Stomach (tissue), 8 donors: ENCODE measurements at regions not wholly inside any gene's neighbourhood (a gene's known extent, or its start where the extent isn't known, plus 50 kb on each side); places are given as distances from the start of the nearest gene placed in this dataset.

Source experiments
- DNase-seq, 2 donors: peaks; one replicate each; pipeline versions ENCODE4 v3.0.0 to v3.0.0-alpha.2; 2013 to 2019
- H3K27ac ChIP-seq, 5 donors: fragments of 200-600 bp in 4 of 5; sonication (generic) in 4 of 5; one replicate each; pipeline ENCODE4 v1.5.1; 2013 to 2019; ENCODE audit warnings: mild to moderate bottlenecking in 1 of 5, moderate library complexity in 1 of 5
- H3K27me3 ChIP-seq, 3 donors: fragments of 200-600 bp; sonication (generic); one replicate each; pipeline ENCODE4 v1.5.1; 2017 to 2019; ENCODE audit warnings: mixed run types in 1 of 3
- H3K36me3 ChIP-seq, 4 donors: fragments of 200-600 bp; sonication (generic); 1 replicate in 3 of 4; 2 replicates in 1 of 4; pipeline ENCODE4 v1.5.1; 2016 to 2019
- H3K4me1 ChIP-seq, 4 donors: fragments of 200-600 bp; sonication (generic); one replicate each; pipeline ENCODE4 v1.5.1; 2016 to 2019
- H3K4me3 ChIP-seq, 4 donors: fragments of 200-600 bp; sonication (generic) in 3 of 4; one replicate each; pipeline ENCODE4 v1.5.1; 2016 to 2019; ENCODE audit warnings: mild to moderate bottlenecking in 1 of 4
- H3K9me3 ChIP-seq, 4 donors: fragments of 200-600 bp; sonication (generic); one replicate each; pipeline ENCODE4 v1.5.1; 2016 to 2019
- CTCF ChIP-seq, 7 experiments: fragments of 450-650 bp in 4 of 7; fragments of 200-600 bp in 3 of 7; sonication (generic) in 3 of 7; IDR thresholded peaks; one replicate each; pipeline ENCODE4 v1.5.1; 2016 to 2019; ENCODE audit warnings: antibody characterized with exemption in 7 of 7, control low read depth in 2 of 7, mild to moderate bottlenecking in 1 of 7
- EP300 ChIP-seq: sonication (generic); formaldehyde crosslinking; IDR thresholded peaks from one replicate; pipeline ENCODE4 v1.6.1; 2017; ENCODE audit warnings: antibody characterized with exemption
- POLR2A ChIP-seq, 4 donors: fragments of 450-650 bp; IDR thresholded peaks; one replicate each; pipeline ENCODE4 v1.6.1; 2016; ENCODE audit warnings: antibody characterized with exemption in 4 of 4, control low read depth in 2 of 4, mild to moderate bottlenecking in 1 of 4, moderate library complexity in 1 of 4
- POLR2AphosphoS5 ChIP-seq, 3 donors: sonication (generic); formaldehyde crosslinking; IDR thresholded peaks; one replicate each; pipeline ENCODE4 v1.6.1; 2016; ENCODE audit warnings: antibody characterized with exemption in 3 of 3
- WGBS, 5 donors: extraction: QIAGEN DNeasy Blood & Tissue Kit in 3 of 5; methylation state at CpG; one replicate each; pipeline versions ENCODE4 v1.1.5 to v1.1.7; 2013 to 2018; 5-methylcytosine and 5-hydroxymethylcytosine counted together
- intact Hi-C: fragments of 100-400 bp; cut with DNase I; formaldehyde crosslinking; loops from one replicate; pipeline ENCODE4 v1.15.1; 2023; ENCODE audit warnings: low total_unique reads
- donor health status: healthy with polysubstance abuse.
- donor health status: Bipolar disorder and iron deficiency.
- donor health status: healthy.

- no peak for TF ChIP-seq CTCF (IDR thresholded peaks at IDR 0.05)
- no peak for TF ChIP-seq EP300
- no peak for TF ChIP-seq POLR2A (IDR thresholded peaks at IDR 0.05)
- TF ChIP-seq POLR2AphosphoS5 (IDR thresholded peaks at IDR 0.05), result no peak
- Histone ChIP-seq H3K27me3 (peaks cover 0 to 16% (median 0%) of the 10 kb centered on the region in 3 donors), H3K9me3 (no peaks in the 10 kb centered on the region), H3K4me3 (no peak overlapping the region), H3K4me1 (no peaks in the 10 kb centered on the region), H3K36me3 (no peaks in the 10 kb centered on the region), H3K27ac (no peak overlapping the region)
- 55 to 70% (median 61%) methylated on average over 2 of the region's 2 CpGs for WGBS, 5 donors
- intact Hi-C loops, result no loop called here
- DNase-seq, result no peak
Measured at GRCh38 chr15:53036641-53037040, 246.5 kb upstream of the ONECUT1 start.

GRCh38 chr15:53034767-53035245 lies 244.7 kb upstream of the ONECUT1 start:
- intact Hi-C loops, result no loop called here
- Histone ChIP-seq H3K4me3 (no peak overlapping the region), H3K9me3 (no peaks in the 10 kb centered on the region), H3K4me1 (no peaks in the 10 kb centered on the region), H3K27ac (no peak overlapping the region), H3K27me3 (peaks cover 0 to 16% (median 0%) of the 10 kb centered on the region in 3 donors), H3K36me3 (no peaks in the 10 kb centered on the region)
- TF ChIP-seq EP300 (no peak), POLR2A (IDR thresholded peaks at IDR 0.05) (no peak), POLR2AphosphoS5 (IDR thresholded peaks at IDR 0.05) (no peak), CTCF (IDR thresholded peaks at IDR 0.05) (no peak)
- WGBS, 5 donors, result 49 to 75% (median 53%) methylated on average over 4 of the region's 4 CpGs
- no peak for DNase-seq

GRCh38 chr15:53033709-53034108 lies 243.6 kb upstream of the ONECUT1 start:
- no peaks in the 10 kb centered on the region for H3K4me1 ChIP-seq
- intact Hi-C loops, result no loop called here
- no peaks in the 10 kb centered on the region for H3K36me3 ChIP-seq
- no peak for DNase-seq
- no peaks in the 10 kb centered on the region for H3K9me3 ChIP-seq
- no peak overlapping the region for H3K4me3 ChIP-seq
- 70 to 84% (median 77%) methylated on average over 4 of the region's 4 CpGs for WGBS, 5 donors
- H3K27ac ChIP-seq, result no peak overlapping the region
- H3K27me3 ChIP-seq, result peaks cover 0 to 11% (median 0%) of the 10 kb centered on the region in 3 donors
- no peak for TF ChIP-seq EP300
- TF ChIP-seq POLR2AphosphoS5 (IDR thresholded peaks at IDR 0.05), result no peak
- TF ChIP-seq CTCF (IDR thresholded peaks at IDR 0.05), result no peak
- no peak for TF ChIP-seq POLR2A (IDR thresholded peaks at IDR 0.05)

GRCh38 chr15:53031469-53031868 lies 241.3 kb upstream of the ONECUT1 start:
- intact Hi-C loops, result no loop called here

More at GRCh38 chr15:53031469-53031868, 241.3 kb upstream of the ONECUT1 start:
- TF ChIP-seq CTCF (IDR thresholded peaks at IDR 0.05) (no peak), EP300 (no peak), POLR2AphosphoS5 (IDR thresholded peaks at IDR 0.05) (no peak), POLR2A (IDR thresholded peaks at IDR 0.05) (no peak)
- Histone ChIP-seq H3K4me1 (no peaks in the 10 kb centered on the region), H3K36me3 (no peaks in the 10 kb centered on the region), H3K27me3 (no peaks in the 10 kb centered on the region), H3K4me3 (no peak overlapping the region), H3K9me3 (no peaks in the 10 kb centered on the region), H3K27ac (no peak overlapping the region)
- no peak for DNase-seq
- WGBS, 5 donors, result 21 to 48% (median 35%) methylated on average over 1 of the region's 1 CpG
